Fibroblast of villous mesenchyme (primary cell): ENCODE measurements at regions not wholly inside any gene's neighbourhood (a gene's known extent, or its start where the extent isn't known, plus 50 kb on each side); places are given as distances from the start of the nearest gene placed in this dataset.

Source experiments
- DNase-seq: peaks from one replicate; pipeline ENCODE4 v3.0.0-alpha.2; 2010; ENCODE audit warnings: low read depth
- H3K4me3 ChIP-seq: 2 replicates; pipeline ENCODE4 v1.5.1; 2011; ENCODE audit warnings: low read depth, mild to moderate bottlenecking, low read length
- CTCF ChIP-seq: IDR thresholded peaks from 2 replicates; pipeline ENCODE4 v1.5.1; 2012; ENCODE audit warnings: low read depth, mild to moderate bottlenecking, low read length; ENCODE audit not compliant: insufficient read depth

GRCh38 chr6:19052219-19052618 lies 665.1 kb downstream of the RNF144B start:
- TF ChIP-seq CTCF: no peak
- DNase-seq: peak; percentile 19
- H3K4me3 ChIP-seq: no peak overlapping the region

- TF ChIP-seq CTCF: no peak
- DNase-seq: no peak
Measured at GRCh38 chr6:19059102-19059501, 672.0 kb downstream of the RNF144B start.

GRCh38 chr6:19067165-19067564 lies 680.0 kb downstream of the RNF144B start:
- H3K4me3 ChIP-seq: no peak overlapping the region
- no peak for TF ChIP-seq CTCF
- no peak for DNase-seq

More at GRCh38 chr6:19059102-19059501, 672.0 kb downstream of the RNF144B start:
- H3K4me3 ChIP-seq: no peak overlapping the region

GRCh38 chr6:19070520-19070919 lies 683.4 kb downstream of the RNF144B start:
- no peak for DNase-seq
- no peak overlapping the region for H3K4me3 ChIP-seq
- TF ChIP-seq CTCF: no peak

- no peak for DNase-seq
Measured at GRCh38 chr6:19083801-19084200, 696.7 kb downstream of the RNF144B start.

GRCh38 chr6:19086480-19086879 lies 699.3 kb downstream of the RNF144B start:
- H3K4me3 ChIP-seq: no peak overlapping the region
- no peak for TF ChIP-seq CTCF
- DNase-seq: no peak

More at GRCh38 chr6:19083801-19084200, 696.7 kb downstream of the RNF144B start:
- TF ChIP-seq CTCF: no peak
- no peak overlapping the region for H3K4me3 ChIP-seq

GRCh38 chr6:19087296-19087695 lies 700.1 kb downstream of the RNF144B start:
- H3K4me3 ChIP-seq: no peak overlapping the region
- DNase-seq: no peak
- TF ChIP-seq CTCF: no peak
